MV-4-11 (cell line): ENCODE measurements at regions not wholly inside any gene's neighbourhood (a gene's known extent, or its start where the extent isn't known, plus 50 kb on each side); places are given as distances from the start of the nearest gene placed in this dataset.
"Not testable (repeated sequence)": the region's sequence is repeated elsewhere in the genome, so short reads cannot be mapped to it uniquely, and the experiment has no call there.

Experiments
- DNase-seq: peaks from one replicate; lab custom pipeline; 2025; lab: John Stamatoyannopoulos, UW

DNA sequence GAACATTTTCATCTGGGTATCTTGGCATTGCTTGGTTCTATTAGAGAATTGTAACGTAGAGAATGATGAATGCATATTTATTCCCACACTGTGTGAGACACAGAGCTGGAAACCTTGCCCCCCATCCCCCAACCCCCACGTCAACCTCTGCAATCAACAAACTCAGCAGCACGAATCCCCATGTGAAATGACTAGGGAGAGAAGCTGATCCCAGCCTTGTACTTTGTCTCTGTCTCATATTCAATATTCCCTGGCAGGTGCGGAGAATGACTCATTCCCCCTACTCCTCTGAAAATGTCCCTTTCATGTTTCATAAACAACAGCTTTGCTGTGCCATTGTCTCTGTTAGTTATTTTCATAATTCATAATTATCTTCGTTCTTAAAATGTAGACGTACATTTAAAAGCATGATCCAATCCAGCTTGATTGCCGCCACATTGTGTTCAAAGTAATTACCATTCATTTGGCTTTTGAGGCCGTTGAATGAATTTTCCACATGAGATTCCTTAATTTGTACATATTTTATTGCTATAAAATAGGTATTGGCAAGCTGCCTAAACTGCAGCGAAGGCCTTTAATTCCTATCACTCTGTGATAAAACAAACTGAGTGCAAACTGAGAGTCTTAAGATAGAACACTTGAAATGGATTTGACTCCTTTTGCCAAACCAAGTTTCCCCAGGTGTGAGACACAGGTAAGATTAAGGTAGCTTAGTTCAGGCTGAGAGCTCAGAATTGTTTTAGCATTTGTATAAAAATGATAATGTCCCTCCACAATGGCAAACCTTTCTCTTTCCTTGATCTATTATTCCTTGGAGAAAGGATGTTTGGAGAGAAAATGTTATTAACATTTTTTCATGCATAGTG, 920.2 kb downstream of the TYW1 start:
- DNase-seq = no peak

- no peak for DNase-seq
Observed at GRCh38 chr7:67917437-67917755, 920.8 kb downstream of the TYW1 start.

DNA sequence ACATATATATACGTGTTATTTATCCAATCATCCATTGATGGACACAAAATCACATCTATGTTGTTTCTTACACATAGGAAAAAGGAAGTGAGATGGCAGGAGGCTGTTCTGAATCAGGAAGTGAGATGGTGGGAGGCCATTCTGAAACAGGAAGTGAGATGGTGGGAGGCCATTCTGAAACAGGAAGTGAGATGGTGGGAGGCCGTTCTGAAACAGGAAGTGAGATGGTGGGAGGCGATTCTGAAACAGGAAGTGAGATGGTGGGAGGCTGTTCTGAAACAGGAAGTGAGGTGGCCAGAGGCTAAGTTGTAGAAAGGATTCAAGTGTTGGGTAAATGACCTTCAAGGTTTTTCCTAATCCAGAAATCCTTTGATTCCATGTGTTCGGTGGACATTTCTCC, 921.5 kb downstream of the TYW1 start:
- peak; percentile 95 for DNase-seq

DNA sequence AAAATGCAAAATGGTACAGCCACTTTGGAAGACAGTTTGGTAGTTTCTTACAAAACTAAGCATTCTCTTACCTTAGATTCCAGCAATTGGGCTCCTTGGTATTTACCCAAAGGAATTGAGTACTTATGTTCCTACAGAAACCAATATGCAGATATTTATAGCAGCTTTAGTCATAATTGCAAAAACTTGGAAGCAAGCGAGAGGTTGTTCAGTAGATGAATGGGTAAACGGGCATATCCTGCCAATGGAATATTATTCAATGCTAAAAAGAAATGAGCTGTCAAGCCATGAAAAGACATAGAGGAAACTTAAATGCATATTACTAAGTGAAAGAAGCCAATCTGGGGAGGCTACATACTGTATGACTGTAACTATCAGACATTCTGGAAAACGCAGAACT, 926.7 kb downstream of the TYW1 start:
- DNase-seq = no peak

GRCh38 chr7:67928141-67928540, 931.5 kb downstream of the TYW1 start:
- no peak for DNase-seq

DNA sequence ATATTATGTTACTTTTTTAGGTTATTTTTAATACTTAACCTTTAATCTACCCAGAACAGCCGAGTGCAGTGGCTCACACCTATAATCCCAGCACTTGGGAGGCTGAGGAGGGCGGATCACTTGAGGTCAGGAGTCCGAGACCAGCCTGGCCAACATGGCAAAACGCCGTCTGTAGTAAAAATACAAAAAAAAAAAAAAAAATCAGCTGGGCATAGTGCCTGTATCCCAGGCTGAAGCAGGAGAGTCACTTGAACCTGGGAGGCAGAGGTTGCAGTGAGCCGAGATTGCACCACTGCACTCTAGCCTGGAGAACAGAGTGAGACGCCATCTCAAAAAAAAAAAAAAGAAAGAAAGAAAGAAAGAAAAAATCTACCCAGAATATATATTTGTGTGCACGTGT, 939.8 kb downstream of the TYW1 start:
- DNase-seq = not testable (repeated sequence)

DNA sequence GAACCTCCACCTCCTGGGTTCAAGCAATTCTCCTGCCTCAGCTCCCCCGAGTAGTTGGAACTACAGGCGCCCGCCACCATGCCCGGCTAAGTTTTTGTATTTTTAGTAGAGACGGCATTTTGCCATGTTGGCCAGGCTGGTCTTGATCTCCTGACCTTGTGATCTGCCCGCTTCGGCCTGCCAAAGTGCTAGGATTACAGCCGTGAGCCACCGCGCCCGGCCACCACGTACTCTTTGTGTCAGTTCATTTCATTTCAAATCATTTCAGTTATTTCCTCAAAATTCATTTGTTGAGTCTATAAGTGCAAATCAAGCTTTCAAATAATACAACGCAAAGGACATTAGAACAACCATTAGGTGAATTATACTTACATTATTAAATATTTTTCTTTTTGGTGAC, 943.8 kb downstream of the TYW1 start:
- DNase-seq = no peak

DNA sequence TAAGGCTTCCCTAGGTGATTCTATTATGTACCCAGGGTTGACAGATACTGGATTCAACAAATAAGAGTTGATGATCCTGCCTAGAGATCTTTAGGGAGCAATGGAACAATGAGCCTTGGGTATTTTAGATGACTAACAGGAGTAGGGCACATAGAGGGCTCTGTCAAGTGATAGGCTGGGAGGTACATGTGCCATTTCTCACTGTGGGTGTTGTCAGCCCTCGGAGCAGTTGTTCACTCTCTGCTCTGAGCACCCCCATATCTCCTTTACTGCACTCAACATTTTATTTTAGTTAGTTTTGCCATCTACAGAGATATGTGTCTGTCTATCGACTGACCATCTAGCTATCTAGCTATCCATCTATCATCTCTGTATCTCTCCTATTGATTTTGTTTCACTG, 950.6 kb downstream of the TYW1 start:
- DNase-seq = no peak

GRCh38 chr7:67947646-67948045, 951.0 kb downstream of the TYW1 start:
- DNase-seq = no peak

GRCh38 chr7:67950321-67951083, 953.9 kb downstream of the TYW1 start:
- DNase-seq = peak; percentile 38

GRCh38 chr7:67955061-67955460, 958.4 kb downstream of the TYW1 start:
- no peak for DNase-seq

DNA sequence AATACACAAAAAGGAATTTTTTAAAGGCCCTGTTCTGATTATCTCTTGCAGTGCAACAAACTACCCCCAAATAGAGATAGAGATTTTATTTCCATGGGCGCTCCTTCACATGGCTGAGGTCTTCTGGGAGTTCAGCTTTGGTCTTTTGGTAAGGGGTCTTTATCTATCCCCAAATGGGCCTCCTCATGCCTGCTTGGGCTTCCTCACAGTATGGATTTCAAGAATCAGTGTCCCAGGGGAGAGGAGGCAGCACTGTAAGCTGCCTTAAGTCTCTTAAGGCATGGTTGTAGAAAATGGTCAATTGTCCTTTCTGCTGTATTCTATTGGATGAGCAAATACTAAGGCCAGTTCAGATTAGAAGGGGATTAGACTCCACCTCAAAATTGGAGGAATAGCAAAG, 966.2 kb downstream of the TYW1 start:
- DNase-seq = no peak

GRCh38 chr7:67976490-67976889, 979.9 kb downstream of the TYW1 start:
- DNase-seq = no peak

- DNase-seq = no peak
Observed at GRCh38 chr7:67983486-67983885, 986.9 kb downstream of the TYW1 start.

- DNase-seq = no peak
Observed at GRCh38 chr7:67984326-67984725, 987.7 kb downstream of the TYW1 start.

GRCh38 chr7:67989142-67989541, 992.5 kb downstream of the TYW1 start:
- no peak for DNase-seq

DNA sequence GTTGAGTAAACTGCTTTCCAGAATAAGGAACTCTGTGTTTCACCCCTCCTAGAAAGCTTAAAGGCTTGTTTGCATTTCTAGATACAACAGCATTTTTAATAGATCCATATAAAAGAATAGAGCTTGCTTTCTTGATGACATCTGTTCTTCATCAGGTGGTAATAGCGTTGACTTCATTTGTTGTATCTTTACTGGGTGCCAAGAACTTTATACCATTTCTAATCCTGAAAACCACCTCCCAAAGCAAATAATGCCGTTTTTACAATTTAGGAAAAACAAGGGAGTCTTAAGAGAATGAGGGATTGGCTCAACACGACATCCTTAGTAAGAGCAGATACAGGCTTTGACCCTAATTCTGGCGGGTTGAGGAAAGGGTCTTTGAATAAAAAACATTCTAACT, 993.4 kb downstream of the TYW1 start:
- DNase-seq = no peak

- DNase-seq = no peak
Observed at GRCh38 chr7:67990716-67991115, 994.1 kb downstream of the TYW1 start.

- DNase-seq = no peak
Observed at GRCh38 chr7:67992287-67992686, 995.7 kb downstream of the TYW1 start.

GRCh38 chr7:68005992-68006391, 1009.4 kb downstream of the TYW1 start:
- no peak for DNase-seq

GRCh38 chr7:68006619-68007018, 1010.0 kb downstream of the TYW1 start:
- DNase-seq = no peak

GRCh38 chr7:68009716-68010115, 1013.1 kb downstream of the TYW1 start:
- no peak for DNase-seq

GRCh38 chr7:68014031-68014736, 1017.6 kb downstream of the TYW1 start:
- DNase-seq = peak; percentile 0
